Endothelial cell of umbilical vein (primary cell): ENCODE measurements at regions not wholly inside any gene's neighbourhood (a gene's known extent, or its start where the extent isn't known, plus 50 kb on each side); places are given as distances from the start of the nearest gene placed in this dataset.

Experiments
- BruUV-seq: library from RNA; stranded (reverse); fragments of 400-500 nt; replicated peaks from 2 replicates; lab custom pipeline; 2021; lab: Mats Ljungman, UMichigan
- CTCF ChIA-PET: fragments of 300-600, 350-600 bp; sonication (Branson Sonifier 250); formaldehyde crosslinking; loops from one replicate; lab custom pipeline; 2021; ENCODE audit warnings: antibody characterized with exemption, inconsistent platforms; lab: Charles Lee
- POLR2A ChIA-PET: fragments of 300-600, 350-600 bp; sonication (Branson Sonifier 250); formaldehyde crosslinking; loops from one replicate; lab custom pipeline; 2021; ENCODE audit warnings: antibody characterized with exemption, inconsistent platforms; lab: Charles Lee
- DNase-seq: peaks from one replicate; pipeline ENCODE4 v3.0.0-alpha.2; 2011; ENCODE audit warnings: low read depth, low spot score
- FAIRE-seq: peaks from 2 replicates; lab custom pipeline; 2011; peaks lifted over from hg19 to GRCh38; lab: Jason Lieb, UNC
- H2AFZ ChIP-seq: 2 replicates; pipeline ENCODE4 v1.6.0; 2012; ENCODE audit warnings: low read depth, low read length, control low read depth, inconsistent platforms
- H3K27ac ChIP-seq: 2 replicates; pipeline ENCODE4 v1.5.1; 2011; ENCODE audit warnings: low read depth, mild to moderate bottlenecking, control low read depth, low read length, moderate library complexity; ENCODE audit not compliant: insufficient read depth
- H3K27me3 ChIP-seq, 2 experiments: 2 replicates each; pipeline versions ENCODE4 v1.6.0 to v1.6.1; 2011; ENCODE audit warnings: low read length in 2 of 2, mixed read lengths in 1 of 2; ENCODE audit not compliant: control insufficient read depth in 2 of 2, insufficient read depth in 2 of 2
- H3K36me3 ChIP-seq, 2 experiments: 2 replicates in 1 of 2; 3 replicates in 1 of 2; pipeline ENCODE4 v1.5.1; 2011; ENCODE audit warnings: low read length in 2 of 2, mild to moderate bottlenecking in 1 of 2, moderate library complexity in 1 of 2; ENCODE audit not compliant: control insufficient read depth in 2 of 2, insufficient read depth in 2 of 2; ENCODE audit errors: extremely low read depth in 1 of 2
- H3K4me1 ChIP-seq: 3 replicates; pipeline ENCODE4 v1.5.1; 2011; ENCODE audit warnings: mild to moderate bottlenecking, low read length; ENCODE audit not compliant: control insufficient read depth, insufficient read depth; ENCODE audit errors: extremely low read depth
- H3K4me2 ChIP-seq: 2 replicates; pipeline ENCODE4 v1.6.1; 2011; ENCODE audit warnings: low read length, control low read depth, mixed read lengths; ENCODE audit not compliant: insufficient read depth
- H3K4me3 ChIP-seq, 3 experiments: fragments of 200-600 bp in 1 of 3; sonication (generic), shearing (Covaris generic) in 1 of 3; replicated peaks in 1 of 3; 2 replicates each; pipeline ENCODE4 v1.5.1; 2011 to 2016; ENCODE audit warnings: control low read depth in 3 of 3, low read length in 3 of 3, mild to moderate bottlenecking in 2 of 3, inconsistent platforms in 1 of 3, low read depth in 1 of 3, moderate library complexity in 1 of 3; ENCODE audit not compliant: insufficient read depth in 1 of 3
- H3K79me2 ChIP-seq: 2 replicates; pipeline ENCODE4 v1.6.0; 2012; ENCODE audit warnings: low read length, inconsistent platforms; ENCODE audit not compliant: control insufficient read depth, insufficient read depth
- H3K9ac ChIP-seq: replicated peaks from 2 replicates; pipeline ENCODE3; 2011; ENCODE audit warnings: low read length, control low read depth; ENCODE audit not compliant: insufficient read depth; ENCODE audit errors: extremely low read depth
- H3K9me1 ChIP-seq: replicated peaks from 3 replicates; pipeline ENCODE4 v1.6.0; 2011; ENCODE audit warnings: mild to moderate bottlenecking, low read length; ENCODE audit not compliant: control insufficient read depth, insufficient read depth; ENCODE audit errors: extremely low read depth
- H3K9me3 ChIP-seq: replicated peaks from 2 replicates; pipeline ENCODE4 v1.5.1; 2012; ENCODE audit warnings: low read length, inconsistent platforms; ENCODE audit not compliant: control insufficient read depth, insufficient read depth
- H4K20me1 ChIP-seq: replicated peaks from 2 replicates; pipeline ENCODE3; 2011; ENCODE audit warnings: mild to moderate bottlenecking, low read length; ENCODE audit not compliant: control insufficient read depth, insufficient read depth; ENCODE audit errors: extremely low read depth
- EZH2 ChIP-seq: IDR thresholded peaks from 2 replicates; pipeline ENCODE4 v1.6.1; 2012; ENCODE audit warnings: borderline replicate concordance, low read depth, mild to moderate bottlenecking, moderate library complexity, low read length, inconsistent platforms; ENCODE audit not compliant: severe bottlenecking
- POLR2A ChIP-seq: IDR thresholded peaks from 2 replicates; pipeline ENCODE4 v1.6.1; 2012; ENCODE audit warnings: low read depth, mild to moderate bottlenecking, control low read depth, low read length
- dilution Hi-C: fragments of 300-500 bp; cut with MboI; formaldehyde crosslinking; loops from one replicate; pipeline ENCODE4 v1.15.0; 2019; ENCODE audit warnings: low sequenced_read_pairs; ENCODE audit not compliant: extremely low pct_ligation_motif_present
- intact Hi-C: fragments of 100-400 bp; cut with micrococcal nuclease; formaldehyde crosslinking; loops from one replicate; pipeline ENCODE4 v1.10.0; 2022
- TF ChIP-seq, protein P1 (sequence below), 2 donors: IDR thresholded peaks; 1 replicate in 1 of 2; 2 replicates in 1 of 2; pipeline ENCODE4 v1.5.1; 2011; ENCODE audit warnings: low read length in 2 of 2, mild to moderate bottlenecking in 2 of 2, moderate library complexity in 2 of 2, control low read depth in 1 of 2, inconsistent platforms in 1 of 2, low read depth in 1 of 2; ENCODE audit not compliant: insufficient read depth in 1 of 2; ENCODE audit errors: extremely low read depth in 1 of 2

DNA sequence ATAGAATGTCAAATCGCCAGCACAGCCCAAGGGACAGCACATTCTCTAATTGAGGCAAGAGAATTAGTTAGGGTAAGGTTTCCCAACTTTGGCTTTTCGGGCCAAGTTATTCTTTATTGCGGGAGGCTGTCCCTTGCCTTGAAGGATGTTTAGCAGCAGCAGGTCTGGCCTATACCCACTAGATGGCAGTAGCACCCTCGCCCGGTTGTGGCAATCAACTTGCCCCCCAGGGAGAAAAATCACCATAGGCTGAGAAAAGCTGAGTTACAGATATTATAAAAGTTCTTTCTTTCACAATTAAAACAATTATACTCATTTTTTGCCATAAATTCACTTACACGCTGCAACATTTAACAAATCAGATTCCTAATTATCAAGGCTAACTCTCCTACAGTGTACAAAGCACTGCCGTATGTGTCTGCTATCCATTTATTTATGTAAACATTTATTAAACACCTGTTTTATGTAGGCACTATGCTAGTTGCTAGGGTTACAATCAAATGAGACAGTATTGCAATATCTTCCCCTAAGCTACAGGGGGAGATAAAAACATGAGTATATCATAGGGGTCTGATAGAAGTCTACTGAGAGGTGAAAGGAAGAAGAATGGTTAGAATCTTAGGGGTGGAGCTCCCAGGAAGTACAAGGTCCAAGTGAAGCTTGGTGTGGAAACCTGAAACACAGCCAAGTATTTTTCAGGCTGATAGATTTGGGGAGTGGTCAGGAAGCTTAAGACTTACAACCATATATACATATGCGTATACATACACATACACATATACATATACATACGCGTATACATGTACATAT, 452.3 kb downstream of the RAB38 start:
- no peak overlapping the region for H3K9ac ChIP-seq
- no peaks in the 10 kb centered on the region for H3K4me1 ChIP-seq
- POLR2A ChIA-PET = no interaction called here
- no peak overlapping the region for H3K27ac ChIP-seq
- H2AFZ ChIP-seq = no peak overlapping the region
- FAIRE-seq = no peak
- no peaks in the 10 kb centered on the region for H4K20me1 ChIP-seq
- CTCF ChIA-PET = interaction anchor here (0.8 to 2.8 kb wide), 12 partner anchors 9 to 1164 kb away, joined by 3 to 10 read pairs (median 3); no protein-coding TSS in a partner anchor
- TF ChIP-seq POLR2A (no peak), EZH2 (no peak)
- TF ChIP-seq, protein P1, sequence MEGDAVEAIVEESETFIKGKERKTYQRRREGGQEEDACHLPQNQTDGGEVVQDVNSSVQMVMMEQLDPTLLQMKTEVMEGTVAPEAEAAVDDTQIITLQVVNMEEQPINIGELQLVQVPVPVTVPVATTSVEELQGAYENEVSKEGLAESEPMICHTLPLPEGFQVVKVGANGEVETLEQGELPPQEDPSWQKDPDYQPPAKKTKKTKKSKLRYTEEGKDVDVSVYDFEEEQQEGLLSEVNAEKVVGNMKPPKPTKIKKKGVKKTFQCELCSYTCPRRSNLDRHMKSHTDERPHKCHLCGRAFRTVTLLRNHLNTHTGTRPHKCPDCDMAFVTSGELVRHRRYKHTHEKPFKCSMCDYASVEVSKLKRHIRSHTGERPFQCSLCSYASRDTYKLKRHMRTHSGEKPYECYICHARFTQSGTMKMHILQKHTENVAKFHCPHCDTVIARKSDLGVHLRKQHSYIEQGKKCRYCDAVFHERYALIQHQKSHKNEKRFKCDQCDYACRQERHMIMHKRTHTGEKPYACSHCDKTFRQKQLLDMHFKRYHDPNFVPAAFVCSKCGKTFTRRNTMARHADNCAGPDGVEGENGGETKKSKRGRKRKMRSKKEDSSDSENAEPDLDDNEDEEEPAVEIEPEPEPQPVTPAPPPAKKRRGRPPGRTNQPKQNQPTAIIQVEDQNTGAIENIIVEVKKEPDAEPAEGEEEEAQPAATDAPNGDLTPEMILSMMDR (IDR thresholded peaks at IDR 0.05; ENCODE audit: extremely low read depth in 1 of 2, insufficient read depth in 1 of 2, low read depth in 1 of 2, low read length in 2 of 2) = peak; percentile 68 to 69
- H3K79me2 ChIP-seq = no peaks in the 10 kb centered on the region
- no peaks in the 10 kb centered on the region for H3K36me3 ChIP-seq
- intact Hi-C loops (loop anchor here (2.0 to 10.0 kb wide), 2 partner anchors 178 to 370 kb away; no protein-coding TSS in a partner anchor), dilution Hi-C loops (no loop called here)
- BruUV-seq = no TSS peak
- H3K4me2 ChIP-seq = no peak overlapping the region
- DNase-seq = peak; percentile 14
- no peaks in the 10 kb centered on the region for H3K9me3 ChIP-seq
- H3K4me3 ChIP-seq = no peak overlapping the region
- H3K27me3 ChIP-seq = no peaks in the 10 kb centered on the region
- no peaks in the 10 kb centered on the region for H3K9me1 ChIP-seq
